ENCODE measurements at regions not wholly inside any gene's neighbourhood (a gene's known extent, or its start where the extent isn't known, plus 50 kb on each side); places are given as distances from the start of the nearest gene placed in this dataset.
"Not testable (repeated sequence)": the region's sequence is repeated elsewhere in the genome, so short reads cannot be mapped to it uniquely, and the experiment has no call there.

GRCh38 chr7:6977368-6977767, 151.3 kb upstream of the CCZ1B start:
- TF ChIP-seq, protein P1, sequence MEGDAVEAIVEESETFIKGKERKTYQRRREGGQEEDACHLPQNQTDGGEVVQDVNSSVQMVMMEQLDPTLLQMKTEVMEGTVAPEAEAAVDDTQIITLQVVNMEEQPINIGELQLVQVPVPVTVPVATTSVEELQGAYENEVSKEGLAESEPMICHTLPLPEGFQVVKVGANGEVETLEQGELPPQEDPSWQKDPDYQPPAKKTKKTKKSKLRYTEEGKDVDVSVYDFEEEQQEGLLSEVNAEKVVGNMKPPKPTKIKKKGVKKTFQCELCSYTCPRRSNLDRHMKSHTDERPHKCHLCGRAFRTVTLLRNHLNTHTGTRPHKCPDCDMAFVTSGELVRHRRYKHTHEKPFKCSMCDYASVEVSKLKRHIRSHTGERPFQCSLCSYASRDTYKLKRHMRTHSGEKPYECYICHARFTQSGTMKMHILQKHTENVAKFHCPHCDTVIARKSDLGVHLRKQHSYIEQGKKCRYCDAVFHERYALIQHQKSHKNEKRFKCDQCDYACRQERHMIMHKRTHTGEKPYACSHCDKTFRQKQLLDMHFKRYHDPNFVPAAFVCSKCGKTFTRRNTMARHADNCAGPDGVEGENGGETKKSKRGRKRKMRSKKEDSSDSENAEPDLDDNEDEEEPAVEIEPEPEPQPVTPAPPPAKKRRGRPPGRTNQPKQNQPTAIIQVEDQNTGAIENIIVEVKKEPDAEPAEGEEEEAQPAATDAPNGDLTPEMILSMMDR (conservative IDR thresholded peaks at IDR 0.05) = not testable (repeated sequence)
- TF ChIP-seq ZFX (IDR thresholded peaks at IDR 0.05) = not testable (repeated sequence)
